Stimulated activated CD8-positive, alpha-beta memory T cell treated with anti-CD3 and anti-CD28 coated beads, Interleukin-7, amount 100 ng/mL, for 4 hours (primary cell): ENCODE measurements at regions not wholly inside any gene's neighbourhood (a gene's known extent, or its start where the extent isn't known, plus 50 kb on each side); places are given as distances from the start of the nearest gene placed in this dataset.

Experiments used
- DNase-seq, 2 donors: peaks; one replicate each; pipeline ENCODE4 v3.0.0-alpha.2; 2020; ENCODE audit warnings: low read depth in 2 of 2

GRCh38 chr15:70252056-70252950 is 154.6 kb upstream of the TLE3 start:
- DNase-seq, result no peak

- no peak for DNase-seq
Measured at GRCh38 chr15:70251246-70251990, 153.7 kb upstream of the TLE3 start.

DNA sequence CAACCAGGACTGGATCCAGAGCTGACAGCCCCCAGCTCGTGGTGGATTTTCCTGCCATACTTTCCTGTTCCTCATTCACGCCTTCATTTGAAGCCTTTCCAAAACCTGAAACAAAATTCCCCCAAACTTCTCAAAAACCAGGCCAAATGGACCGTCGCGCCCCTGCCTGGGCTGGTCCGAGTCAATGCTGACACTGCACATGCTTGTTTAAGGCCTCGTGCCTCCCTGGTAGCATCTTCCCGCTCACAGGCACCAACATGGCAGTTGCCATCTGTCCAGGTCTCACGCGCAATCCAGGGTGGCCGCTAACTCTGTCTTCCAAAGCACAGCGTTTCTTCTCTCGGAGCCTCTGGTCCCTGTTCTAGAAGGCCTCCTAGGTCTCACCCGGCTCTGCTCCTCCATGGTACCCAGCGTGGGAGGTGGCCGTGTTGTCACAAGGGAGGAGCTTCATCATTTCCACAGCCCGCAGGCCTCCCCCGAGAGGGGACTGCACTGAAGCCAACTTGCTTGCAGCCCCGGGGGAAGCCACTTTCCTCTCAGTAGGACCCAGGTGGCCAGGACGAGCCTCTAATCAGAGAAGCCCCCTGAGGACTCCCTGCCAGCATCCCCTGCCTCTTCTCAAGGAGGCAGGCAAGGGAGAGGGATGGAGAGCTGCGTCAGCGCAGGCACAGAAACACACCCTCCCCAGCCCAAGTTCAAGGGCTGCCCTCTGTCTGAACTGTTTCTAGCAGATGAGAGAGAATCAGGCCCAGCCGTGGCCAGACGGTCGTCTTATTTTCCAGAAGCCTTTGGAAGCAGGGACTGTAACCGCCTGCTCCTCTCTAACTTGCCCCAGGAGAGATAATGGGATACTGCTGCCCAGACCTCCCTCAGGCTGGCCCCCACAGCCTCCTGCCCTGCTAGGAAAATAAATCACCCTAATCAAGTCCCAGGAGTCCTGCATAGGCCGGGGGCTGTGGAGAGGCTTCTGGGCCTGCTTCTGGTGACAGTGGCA is 152.8 kb upstream of the TLE3 start:
- no peak for DNase-seq

GRCh38 chr15:70249616-70250015 is 151.9 kb upstream of the TLE3 start:
- DNase-seq, result no peak

DNA sequence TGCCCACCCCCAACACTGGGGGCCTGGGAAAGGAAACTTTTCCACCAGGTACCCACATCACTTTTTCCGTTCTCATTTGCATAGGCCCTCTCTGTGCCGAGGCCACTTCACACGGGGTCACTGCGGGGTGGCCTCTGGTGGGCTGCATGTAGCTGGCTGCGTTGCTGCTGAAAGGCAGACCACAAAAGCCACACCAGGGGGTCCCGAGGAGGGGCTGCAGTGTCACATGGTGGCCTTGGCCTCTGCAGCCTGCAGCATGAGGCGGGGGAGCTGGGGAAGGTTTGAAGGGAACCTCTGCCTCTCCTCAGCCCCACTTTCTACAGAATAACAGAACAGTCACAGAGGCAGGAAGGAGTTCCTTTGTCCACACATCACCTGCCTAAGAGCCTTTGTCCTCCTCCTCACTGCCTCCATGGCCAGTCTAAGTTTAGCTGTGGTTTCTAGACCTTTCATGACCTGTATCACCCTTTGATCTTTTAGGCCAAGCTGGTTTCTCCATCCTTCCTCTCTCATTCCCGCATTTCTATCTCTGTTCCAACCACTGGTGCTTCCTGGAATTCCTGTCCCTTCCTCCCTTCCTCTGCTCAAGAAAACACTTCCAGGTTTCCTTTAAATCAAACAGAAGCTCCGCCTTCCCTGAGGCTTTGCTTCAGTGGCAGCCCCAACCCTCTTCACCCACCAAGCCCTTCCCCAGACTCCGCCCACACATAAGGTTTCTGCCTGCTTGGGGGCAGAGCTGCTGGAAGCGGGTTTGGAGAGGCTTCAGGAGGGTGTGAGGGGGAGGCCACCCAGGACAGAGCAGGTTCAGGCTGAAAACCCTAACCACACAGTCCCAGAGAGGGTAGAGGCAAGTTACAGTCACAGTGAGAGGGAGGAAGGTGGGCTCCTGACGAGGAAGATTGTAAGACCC is 150.7 kb upstream of the TLE3 start:
- no peak for DNase-seq

- no peak for DNase-seq
Measured at GRCh38 chr15:70247281-70247680, 149.6 kb upstream of the TLE3 start.

DNA sequence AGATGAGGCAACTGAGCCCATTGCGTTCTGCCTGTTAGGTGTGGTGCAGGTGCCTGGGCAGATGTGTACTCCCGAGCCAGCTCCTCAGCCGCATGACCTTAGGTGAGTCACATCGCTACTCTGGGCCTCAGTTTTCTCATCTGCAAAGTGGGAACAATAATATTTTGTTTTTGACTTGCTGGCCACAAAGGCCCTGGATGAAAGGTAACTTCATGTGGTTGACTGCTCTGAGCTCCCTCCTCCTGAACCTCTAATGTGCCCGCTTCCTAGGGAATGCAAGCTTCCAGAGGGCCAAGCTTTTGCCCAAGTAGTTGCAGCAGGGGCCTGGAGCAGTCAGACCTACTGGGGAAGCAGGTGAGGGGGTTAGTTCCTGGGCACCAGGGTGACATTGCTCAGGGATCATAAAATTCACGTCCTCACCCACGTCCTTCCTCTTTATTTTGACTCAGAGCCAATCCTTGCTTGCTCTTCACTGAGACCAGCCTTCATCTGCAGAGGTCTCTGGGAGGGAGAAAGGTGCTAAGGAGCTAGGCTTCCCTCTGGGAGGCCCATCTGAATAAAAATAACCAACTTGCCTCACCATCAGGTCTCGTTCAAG is 149.0 kb upstream of the TLE3 start:
- DNase-seq, result no peak

- DNase-seq, result no peak
Measured at GRCh38 chr15:70245932-70246622, 148.4 kb upstream of the TLE3 start.

DNA sequence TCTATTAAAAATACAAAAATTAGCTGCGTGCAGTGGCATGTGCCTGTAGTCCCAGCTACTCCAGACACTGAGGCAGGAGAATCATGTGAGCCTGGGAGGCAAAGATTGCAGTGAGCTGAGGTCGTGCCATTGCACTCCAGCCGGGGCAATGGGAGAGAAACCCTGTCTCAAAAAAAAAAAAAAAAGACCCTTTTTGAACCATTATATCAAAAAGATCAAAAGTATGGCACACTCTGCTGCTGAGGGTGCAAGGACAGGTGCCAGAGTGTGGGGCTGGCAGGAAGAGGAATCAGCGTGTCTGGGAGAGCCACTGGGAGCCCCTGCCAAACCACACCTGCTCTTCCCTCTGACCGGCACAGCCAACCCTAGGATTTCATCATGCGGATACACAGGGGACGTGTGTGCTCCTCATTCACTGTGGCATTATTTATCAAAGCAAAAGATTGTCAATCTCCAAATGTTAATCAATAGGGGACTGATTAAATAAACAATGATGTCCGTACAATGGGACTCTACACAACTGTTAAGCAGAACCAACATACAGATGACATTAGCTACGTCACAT is 147.3 kb upstream of the TLE3 start:
- DNase-seq, result no peak

GRCh38 chr15:70243686-70244540 is 146.2 kb upstream of the TLE3 start:
- DNase-seq, result no peak

GRCh38 chr15:70242951-70243685 is 145.4 kb upstream of the TLE3 start:
- DNase-seq, result no peak

DNA sequence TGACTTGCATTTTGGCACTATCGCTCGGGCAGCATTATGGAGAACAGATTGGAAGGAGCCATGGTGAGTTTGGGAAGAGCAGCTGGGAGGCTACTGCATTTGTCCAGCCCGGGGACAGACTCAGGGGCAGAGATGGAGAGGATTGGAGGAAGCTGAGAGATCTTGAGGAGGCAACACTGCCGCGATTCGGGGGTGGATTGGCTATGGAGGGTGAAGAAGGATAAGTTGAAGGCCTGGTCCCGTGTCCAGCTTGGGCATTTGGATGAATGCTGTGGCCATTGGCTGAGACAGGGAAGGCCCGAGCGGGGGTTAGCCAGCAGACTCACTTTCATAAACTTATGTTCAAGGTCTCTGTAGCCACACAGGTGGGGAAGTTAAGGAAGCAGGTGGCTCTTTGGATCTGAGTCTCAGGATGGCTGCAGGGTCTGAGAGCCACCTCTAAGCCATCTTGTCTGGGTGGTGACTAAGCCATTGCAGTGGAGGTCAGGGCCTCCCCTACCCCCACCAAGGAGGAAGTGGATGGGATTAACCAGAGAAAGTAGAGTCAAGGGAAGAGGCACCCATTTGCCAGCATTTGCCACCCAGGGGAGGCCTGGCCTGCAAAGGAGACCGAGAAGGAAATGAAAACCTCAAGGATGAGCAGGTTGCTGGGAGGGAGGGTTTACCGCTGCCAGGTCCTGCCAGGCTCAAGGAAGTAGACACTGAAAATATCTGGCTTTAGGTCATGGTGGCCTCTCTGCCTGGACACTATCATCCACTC is 144.0 kb upstream of the TLE3 start:
- DNase-seq, result no peak

DNA sequence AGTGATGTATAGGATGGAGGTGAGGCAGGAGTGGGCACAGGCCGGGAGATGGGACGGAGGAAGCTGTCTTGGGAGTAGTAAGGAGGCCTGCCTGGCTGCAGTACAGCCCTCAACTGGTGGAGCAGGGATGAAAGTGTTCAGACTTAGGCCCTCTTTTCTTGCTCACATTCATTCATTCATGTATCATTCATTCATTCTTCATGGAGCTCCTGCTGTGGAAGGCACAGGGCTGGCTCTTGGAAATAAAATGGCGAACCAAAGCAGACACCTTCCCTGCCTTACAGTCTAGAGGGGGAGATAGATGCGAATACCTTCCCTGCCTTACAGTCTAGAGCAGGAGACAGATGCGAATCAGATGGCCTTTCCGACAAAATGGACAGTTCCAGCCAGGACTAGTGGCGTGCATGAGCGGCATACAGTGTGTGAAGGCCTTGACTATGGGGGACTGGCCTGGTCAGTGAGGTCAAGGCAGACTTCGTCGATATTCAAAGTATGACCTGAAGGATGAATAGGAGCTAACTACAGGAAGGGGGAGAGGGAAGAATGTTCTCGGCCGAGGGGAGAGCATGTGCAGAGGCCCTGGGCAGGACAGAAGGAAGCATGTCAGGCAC is 143.2 kb upstream of the TLE3 start:
- DNase-seq, result no peak

- no peak for DNase-seq
Measured at GRCh38 chr15:70240082-70240481, 142.4 kb upstream of the TLE3 start.

- no peak for DNase-seq
Measured at GRCh38 chr15:70238917-70239316, 141.2 kb upstream of the TLE3 start.

DNA sequence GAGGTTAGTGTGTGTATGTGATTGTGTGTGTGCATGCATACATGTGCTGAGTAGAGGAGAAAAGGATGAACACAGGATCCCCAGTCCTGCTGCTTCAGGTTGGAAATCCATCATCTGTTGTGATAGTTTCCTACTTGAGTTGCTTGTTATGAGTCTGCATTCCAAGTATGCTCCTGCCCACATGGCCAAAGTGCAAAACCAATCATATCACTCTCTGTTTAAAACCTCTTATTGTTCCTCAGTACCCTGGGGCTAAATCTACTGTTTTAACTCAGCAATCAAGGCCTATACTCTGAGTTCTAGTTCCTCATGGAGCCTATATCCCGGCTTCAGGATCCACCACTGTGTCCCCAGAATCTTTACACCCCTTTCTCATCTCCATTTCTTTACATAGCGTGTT is 139.9 kb upstream of the TLE3 start:
- DNase-seq, result no peak
